Mesenchymal stem cell (in vitro differentiated cells and primary cell): ENCODE measurements at regions not wholly inside any gene's neighbourhood (a gene's known extent, or its start where the extent isn't known, plus 50 kb on each side); places are given as distances from the start of the nearest gene placed in this dataset.
A peak's percentile ranks its signal among the peaks of the same experiment; 100 is the strongest.
"Not testable (repeated sequence)": the region's sequence is repeated elsewhere in the genome, so short reads cannot be mapped to it uniquely, and the experiment has no call there.

Source experiments
- DNase-seq: peaks from one replicate; pipeline ENCODE4 v3.0.0-alpha.2; 2013
- H2AFZ ChIP-seq: one replicate; pipeline ENCODE4 v1.6.1; 2013; ENCODE audit warnings: low read depth, mild to moderate bottlenecking, control low read depth, inconsistent platforms, low read length, moderate library complexity
- H2AK5ac ChIP-seq: 2 replicates; pipeline ENCODE4 v1.6.1; 2013; ENCODE audit warnings: low read length, moderate library complexity, mild to moderate bottlenecking, inconsistent platforms; ENCODE audit not compliant: severe bottlenecking
- H2BK120ac ChIP-seq: one replicate; pipeline ENCODE4 v1.6.1; 2013; ENCODE audit warnings: low read depth, mild to moderate bottlenecking, inconsistent platforms, low read length, moderate library complexity
- H2BK12ac ChIP-seq, 2 experiments: one replicate each; pipeline ENCODE4 v1.6.1; 2013; ENCODE audit warnings: inconsistent platforms in 2 of 2, low read length in 2 of 2, mild to moderate bottlenecking in 2 of 2, moderate library complexity in 2 of 2, control low read depth in 1 of 2
- H2BK15ac ChIP-seq: one replicate; pipeline ENCODE4 v1.6.1; 2013; ENCODE audit warnings: mild to moderate bottlenecking, low read depth, inconsistent platforms; ENCODE audit not compliant: poor library complexity, severe bottlenecking
- H2BK5ac ChIP-seq: 2 replicates; pipeline ENCODE4 v1.6.1; 2013; ENCODE audit warnings: low read depth, mild to moderate bottlenecking, low read length, control low read depth, inconsistent platforms; ENCODE audit not compliant: poor library complexity, severe bottlenecking
- H3K14ac ChIP-seq, 2 experiments: one replicate each; pipeline ENCODE4 v1.6.1; 2013; ENCODE audit warnings: inconsistent platforms in 2 of 2, low read length in 2 of 2, control low read depth in 1 of 2, mild to moderate bottlenecking in 1 of 2, moderate library complexity in 1 of 2
- H3K18ac ChIP-seq, 2 experiments: one replicate each; pipeline ENCODE4 v1.6.1; 2013; ENCODE audit warnings: inconsistent platforms in 2 of 2, low read length in 2 of 2, control low read depth in 1 of 2, low read depth in 1 of 2, mild to moderate bottlenecking in 1 of 2
- H3K23ac ChIP-seq, 2 experiments: one replicate each; pipeline ENCODE4 v1.6.1; 2013; ENCODE audit warnings: inconsistent platforms in 2 of 2, low read length in 2 of 2, mild to moderate bottlenecking in 2 of 2, moderate library complexity in 2 of 2, control low read depth in 1 of 2
- H3K27ac ChIP-seq: 2 replicates; pipeline ENCODE4 v1.5.1; 2013; ENCODE audit warnings: mild to moderate bottlenecking, moderate library complexity, low read length, control low read depth, inconsistent platforms; ENCODE audit not compliant: poor library complexity, severe bottlenecking
- H3K27me3 ChIP-seq, 2 experiments: 2 replicates each; pipeline versions ENCODE4 v1.6.1 to v1.7.0; 2013; ENCODE audit warnings: low read length in 2 of 2, mild to moderate bottlenecking in 2 of 2, moderate library complexity in 2 of 2, control low read depth in 1 of 2, inconsistent platforms in 1 of 2; ENCODE audit not compliant: control insufficient read depth in 1 of 2, insufficient read depth in 1 of 2
- H3K36me3 ChIP-seq, 2 experiments: 2 replicates each; pipeline versions ENCODE4 v1.6.1 to v1.7.0; 2013; ENCODE audit warnings: low read length in 2 of 2, control low read depth in 1 of 2, inconsistent platforms in 1 of 2, low read depth in 1 of 2, mild to moderate bottlenecking in 1 of 2; ENCODE audit not compliant: insufficient read depth in 2 of 2, control insufficient read depth in 1 of 2
- H3K4ac ChIP-seq, 2 experiments: one replicate each; pipeline ENCODE4 v1.6.1; 2013; ENCODE audit warnings: inconsistent platforms in 2 of 2, low read length in 2 of 2, mild to moderate bottlenecking in 2 of 2, moderate library complexity in 2 of 2, control low read depth in 1 of 2, low read depth in 1 of 2
- H3K4me1 ChIP-seq: 2 replicates; pipeline ENCODE4 v1.6.1; 2013; ENCODE audit warnings: low read depth, low read length, control low read depth; ENCODE audit not compliant: control insufficient read depth, insufficient read depth
- H3K4me2 ChIP-seq: 2 replicates; pipeline ENCODE4 v1.6.1; 2013; ENCODE audit warnings: low read length, mild to moderate bottlenecking, inconsistent platforms; ENCODE audit not compliant: poor library complexity, severe bottlenecking
- H3K4me3 ChIP-seq, 2 experiments: 2 replicates each; pipeline versions ENCODE4 v1.5.1 to v1.7.0; 2013; ENCODE audit warnings: low read length in 2 of 2, mild to moderate bottlenecking in 2 of 2, control low read depth in 1 of 2, low read depth in 1 of 2; ENCODE audit not compliant: insufficient read depth in 1 of 2
- H3K79me1 ChIP-seq: replicated peaks from 2 replicates; pipeline ENCODE4 v1.6.1; 2013; ENCODE audit warnings: mild to moderate bottlenecking, control low read depth, low read length, inconsistent platforms; ENCODE audit not compliant: poor library complexity, severe bottlenecking
- H3K9ac ChIP-seq: 2 replicates; pipeline ENCODE4 v1.7.0; 2013; ENCODE audit warnings: mild to moderate bottlenecking, low read length, moderate library complexity
- H3K9me3 ChIP-seq: 2 replicates; pipeline ENCODE4 v1.7.0; 2013; ENCODE audit warnings: mild to moderate bottlenecking, low read length; ENCODE audit not compliant: control insufficient read depth
- H4K8ac ChIP-seq: one replicate; pipeline ENCODE4 v1.6.1; 2013; ENCODE audit warnings: inconsistent platforms, mild to moderate bottlenecking, low read length, moderate library complexity
- H4K91ac ChIP-seq: one replicate; pipeline ENCODE4 v1.6.1; 2013; ENCODE audit warnings: mild to moderate bottlenecking, low read length, inconsistent platforms
- WGBS: methylation state at CpG from one replicate; pipeline ENCODE4 v1.1.7; 2013; ENCODE audit warnings: mixed read lengths; 5-methylcytosine and 5-hydroxymethylcytosine counted together

DNA sequence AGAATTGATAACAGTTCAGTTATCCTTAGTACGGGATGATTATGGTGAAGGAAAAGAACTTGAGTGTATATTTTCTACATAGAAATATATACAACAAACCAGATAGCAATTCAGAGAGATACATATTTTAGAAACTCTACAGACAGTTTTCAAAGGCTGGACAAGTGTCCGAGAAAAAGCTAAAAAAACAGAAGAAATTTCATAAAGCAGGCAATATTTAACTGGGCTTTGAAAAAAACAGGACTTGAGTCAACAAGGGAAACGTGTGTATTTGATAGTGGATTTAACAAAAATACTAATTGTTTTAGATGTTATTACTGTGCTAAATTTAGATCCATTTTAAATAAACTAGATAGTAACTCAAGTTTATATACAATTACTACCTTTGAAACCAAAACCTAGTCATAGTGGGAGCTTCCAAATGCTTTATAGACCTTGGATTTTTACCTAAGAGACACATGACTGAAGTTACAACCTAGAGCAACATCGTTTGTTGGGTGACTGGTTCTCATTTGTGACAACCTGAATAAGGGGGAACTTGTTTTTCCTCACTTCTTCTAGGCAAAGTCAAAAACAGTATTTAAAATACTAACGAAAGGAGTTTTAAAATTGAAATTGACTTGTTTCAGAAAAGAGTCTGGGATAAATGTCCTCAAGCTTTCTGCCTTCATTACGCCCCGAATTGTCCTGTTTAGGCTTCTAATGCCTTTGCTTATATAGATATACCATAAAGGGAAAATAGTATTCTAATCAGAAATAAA lies 116.7 kb upstream of the PRSS16 start:
- Histone ChIP-seq H3K14ac (no peak overlapping the region), H3K27me3 (no peaks in the 10 kb centered on the region), H3K4me2 (no peak overlapping the region), H3K79me1 (no peaks in the 10 kb centered on the region), H2BK12ac (no peak overlapping the region), H3K4me1 (peaks cover 8% of the 10 kb centered on the region), H3K9ac (peak overlapping the region; percentile 88), H3K18ac (no peak overlapping the region), H3K36me3 (no peaks in the 10 kb centered on the region), H2BK15ac (no peak overlapping the region), H4K91ac (no peak overlapping the region), H2AFZ (no peak overlapping the region), H4K8ac (no peak overlapping the region), H3K9me3 (no peaks in the 10 kb centered on the region), H2BK5ac (no peak overlapping the region), H3K23ac (no peak overlapping the region), H3K27ac (peak overlapping the region; percentile 18), H3K4me3 (peak overlapping the region in 1 of 2 experiments; percentile 88), H3K4ac (no peak overlapping the region), H2AK5ac (no peak overlapping the region), H2BK120ac (no peak overlapping the region)
- DNase-seq = no peak
- WGBS = 93% methylated on average over 1 of the region's 7 CpGs

DNA sequence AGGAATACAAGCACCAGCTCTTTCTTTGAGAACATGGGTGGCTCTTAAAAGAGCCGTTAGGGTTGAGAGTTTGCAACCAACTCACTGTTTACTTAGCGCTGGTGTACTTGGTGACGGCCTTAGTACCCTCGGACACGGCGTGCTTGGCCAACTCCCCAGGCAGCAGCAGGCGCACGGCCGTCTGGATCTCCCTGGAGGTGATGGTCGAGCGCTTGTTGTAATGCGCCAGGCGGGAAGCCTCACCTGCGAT lies 115.3 kb upstream of the PRSS16 start:
- not testable (repeated sequence) for H2AFZ ChIP-seq, H3K27me3 ChIP-seq, DNase-seq, H3K79me1 ChIP-seq, H4K8ac ChIP-seq, H2BK120ac ChIP-seq, H2BK15ac ChIP-seq, H3K36me3 ChIP-seq, H2AK5ac ChIP-seq, H3K9me3 ChIP-seq, H3K4me1 ChIP-seq
- Histone ChIP-seq H3K4me3 (peak overlapping the region; percentile 65 to 88), H2BK5ac (peak overlapping the region; percentile 62), H4K91ac (peak overlapping the region; percentile 82), H3K14ac (peak overlapping the region in 1 of 2 experiments; percentile 92), H3K9ac (peak overlapping the region; percentile 88), H3K4ac (peak overlapping the region in 1 of 2 experiments; percentile 86), H3K27ac (peak overlapping the region; percentile 87), H3K23ac (peak overlapping the region in 1 of 2 experiments; percentile 97), H3K18ac (peak overlapping the region; percentile 77 to 93), H3K4me2 (peak overlapping the region; percentile 96), H2BK12ac (peak overlapping the region in 1 of 2 experiments; percentile 71)
- under 1% methylated on average over 14 of the region's 14 CpGs for WGBS

DNA sequence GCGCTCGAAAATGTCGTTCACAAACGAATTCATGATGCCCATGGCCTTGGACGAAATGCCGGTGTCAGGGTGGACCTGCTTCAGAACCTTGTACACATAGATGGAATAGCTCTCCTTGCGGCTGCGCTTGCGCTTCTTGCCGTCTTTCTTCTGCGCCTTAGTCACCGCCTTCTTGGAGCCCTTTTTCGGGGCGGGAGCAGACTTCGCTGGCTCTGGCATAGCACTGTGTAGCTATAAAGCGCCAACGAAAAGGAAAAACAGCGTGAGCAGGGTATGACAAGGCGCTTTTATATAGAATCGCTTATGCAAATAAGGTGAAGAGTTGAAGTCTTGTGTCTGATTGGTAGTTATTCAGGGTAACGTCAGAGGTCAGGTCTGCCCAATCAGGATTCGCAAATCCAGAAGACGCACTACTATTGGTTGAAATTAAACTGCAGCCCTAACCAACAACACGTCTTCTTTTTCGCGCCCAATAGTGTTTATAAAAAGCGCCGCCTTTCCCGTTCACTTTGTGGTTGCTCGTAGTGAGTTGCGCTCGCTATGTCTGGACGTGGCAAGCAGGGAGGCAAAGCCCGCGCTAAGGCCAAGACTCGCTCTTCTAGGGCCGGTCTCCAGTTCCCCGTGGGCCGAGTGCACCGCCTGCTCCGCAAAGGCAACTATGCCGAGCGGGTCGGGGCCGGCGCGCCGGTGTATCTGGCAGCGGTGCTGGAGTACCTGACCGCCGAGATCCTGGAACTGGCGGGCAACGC lies 114.8 kb upstream of the PRSS16 start:
- H2BK120ac ChIP-seq = peak overlapping the region; percentile 61
- H2AFZ ChIP-seq = peak overlapping the region; percentile 20
- H3K36me3 ChIP-seq = peaks cover 0 to 11% of the 10 kb centered on the region in 2 experiments
- no peak overlapping the region for H2BK5ac ChIP-seq
- no peaks in the 10 kb centered on the region for H3K9me3 ChIP-seq
- H3K79me1 ChIP-seq = peaks cover 2% of the 10 kb centered on the region
- H3K4me1 ChIP-seq = peaks cover 8% of the 10 kb centered on the region
- H4K91ac ChIP-seq = peak overlapping the region; percentile 82
- H2BK12ac ChIP-seq = peak overlapping the region in 1 of 2 experiments; percentile 71
- H4K8ac ChIP-seq = no peak overlapping the region
- peak overlapping the region; percentile 88 for H3K9ac ChIP-seq
- peak overlapping the region in 1 of 2 experiments; percentile 92 for H3K14ac ChIP-seq
- H3K4ac ChIP-seq = peak overlapping the region in 1 of 2 experiments; percentile 86
- peak overlapping the region; percentile 83 to 93 for H3K18ac ChIP-seq
- peak overlapping the region; percentile 65 to 88 for H3K4me3 ChIP-seq
- H2AK5ac ChIP-seq = no peak overlapping the region
- peak overlapping the region; percentile 96 for H3K4me2 ChIP-seq
- no peak overlapping the region for H2BK15ac ChIP-seq
- 0% methylated on average over 53 of the region's 53 CpGs for WGBS
- peak overlapping the region in 1 of 2 experiments; percentile 97 for H3K23ac ChIP-seq
- H3K27ac ChIP-seq = peak overlapping the region; percentile 87
- H3K27me3 ChIP-seq = no peaks in the 10 kb centered on the region
- peak; percentile 100 for DNase-seq
